ENCODE measurements at regions not wholly inside any gene's neighbourhood (a gene's known extent, or its start where the extent isn't known, plus 50 kb on each side); places are given as distances from the start of the nearest gene placed in this dataset.
"Not testable (repeated sequence)": the region's sequence is repeated elsewhere in the genome, so short reads cannot be mapped to it uniquely, and the experiment has no call there.

- peaks cover under 1% of the 10 kb centered on the region for H3K4me1 Mint-ChIP-seq
- no peaks in the 10 kb centered on the region for H3K9me3 ChIP-seq (ENCODE audit: control insufficient read depth, low read length)
- no peaks in the 10 kb centered on the region for H3K36me3 Mint-ChIP-seq (ENCODE audit: low read depth)
Measured at GRCh38 chr5:60458666-60459065, 241.3 kb downstream of the DEPDC1B start.

GRCh38 chr5:60457233-60457632 is 242.7 kb downstream of the DEPDC1B start:
- Histone ChIP-seq H3K36me3 (ENCODE audit: control insufficient read depth, insufficient read depth, low read length) (no peaks in the 10 kb centered on the region), H3K27me3 (ENCODE audit: control insufficient read depth, insufficient read depth, low read length, poor library complexity, severe bottlenecking) (no peaks in the 10 kb centered on the region), H3K9me3 (ENCODE audit: control insufficient read depth, low read length) (no peaks in the 10 kb centered on the region), H3K4me3 (ENCODE audit: low read length) (no peak overlapping the region), H3K27ac (ENCODE audit: low read depth, low read length) (no peak overlapping the region), H3K9ac (ENCODE audit: extremely low read depth, low read length, poor library complexity, severe bottlenecking) (no peak overlapping the region), H3K4me1 (ENCODE audit: control insufficient read depth, insufficient read depth, low read length) (no peaks in the 10 kb centered on the region)
- no peak overlapping the region for H3K27ac Mint-ChIP-seq
- H3K36me3 Mint-ChIP-seq (ENCODE audit: low read depth): no peaks in the 10 kb centered on the region
- no peak overlapping the region for H3K4me3 Mint-ChIP-seq
- H3K9me3 Mint-ChIP-seq: no peaks in the 10 kb centered on the region
- no peak for DNase-seq
- peaks cover 9% of the 10 kb centered on the region for H3K4me1 Mint-ChIP-seq
- no peak for TF ChIP-seq CTCF (conservative IDR thresholded peaks at IDR 0.05)
- peaks cover 2% of the 10 kb centered on the region for H3K27me3 Mint-ChIP-seq (ENCODE audit: insufficient read depth)

More at GRCh38 chr5:60458666-60459065, 241.3 kb downstream of the DEPDC1B start:
- Histone ChIP-seq H3K4me3 (ENCODE audit: low read length) (no peak overlapping the region), H3K36me3 (ENCODE audit: control insufficient read depth, insufficient read depth, low read length) (no peaks in the 10 kb centered on the region), H3K27ac (ENCODE audit: low read depth, low read length) (no peak overlapping the region), H3K9ac (ENCODE audit: extremely low read depth, low read length, poor library complexity, severe bottlenecking) (no peak overlapping the region), H3K4me1 (ENCODE audit: control insufficient read depth, insufficient read depth, low read length) (no peaks in the 10 kb centered on the region), H3K27me3 (ENCODE audit: control insufficient read depth, insufficient read depth, low read length, poor library complexity, severe bottlenecking) (no peaks in the 10 kb centered on the region)
- peaks cover 2% of the 10 kb centered on the region for H3K27me3 Mint-ChIP-seq (ENCODE audit: insufficient read depth)
- DNase-seq: no peak
- H3K4me3 Mint-ChIP-seq: no peak overlapping the region
- peak; percentile 17 for TF ChIP-seq CTCF (conservative IDR thresholded peaks at IDR 0.05)
- no peak overlapping the region for H3K27ac Mint-ChIP-seq
- WGBS, 2 experiments (ENCODE audit: insufficient coverage in 1 of 2, insufficient read length in 1 of 2): 91 to 100% methylated on average over 3 to 7 of the region's 7 CpGs
- no peaks in the 10 kb centered on the region for H3K9me3 Mint-ChIP-seq

- peaks cover 2% of the 10 kb centered on the region for H3K4me1 ChIP-seq (ENCODE audit: control insufficient read depth, insufficient read depth, low read length)
- H3K9ac ChIP-seq (ENCODE audit: extremely low read depth, low read length, poor library complexity, severe bottlenecking): no peak overlapping the region
- H3K27me3 Mint-ChIP-seq (ENCODE audit: insufficient read depth): peaks cover 2% of the 10 kb centered on the region
- no peaks in the 10 kb centered on the region for H3K36me3 Mint-ChIP-seq (ENCODE audit: low read depth)
- H3K4me3 Mint-ChIP-seq: no peak overlapping the region
- H3K36me3 ChIP-seq (ENCODE audit: control insufficient read depth, insufficient read depth, low read length): no peaks in the 10 kb centered on the region
- no peaks in the 10 kb centered on the region for H3K27me3 ChIP-seq (ENCODE audit: control insufficient read depth, insufficient read depth, low read length, poor library complexity, severe bottlenecking)
- H3K27ac Mint-ChIP-seq: no peak overlapping the region
- 92 to 96% methylated on average over 2 of the region's 2 CpGs for WGBS, 2 experiments (ENCODE audit: insufficient coverage in 1 of 2, insufficient read length in 1 of 2)
- TF ChIP-seq CTCF (conservative IDR thresholded peaks at IDR 0.05): no peak
- no peaks in the 10 kb centered on the region for H3K9me3 Mint-ChIP-seq
- H3K9me3 ChIP-seq (ENCODE audit: control insufficient read depth, low read length): no peaks in the 10 kb centered on the region
- H3K4me1 Mint-ChIP-seq: peaks cover 15% of the 10 kb centered on the region
- no peak overlapping the region for H3K27ac ChIP-seq (ENCODE audit: low read depth, low read length)
- H3K4me3 ChIP-seq (ENCODE audit: low read length): no peak overlapping the region
- DNase-seq: no peak
Measured at GRCh38 chr5:60455589-60455988, 244.4 kb downstream of the DEPDC1B start.

- H3K4me1 ChIP-seq (ENCODE audit: control insufficient read depth, insufficient read depth, low read length); H3K27ac ChIP-seq (ENCODE audit: low read depth, low read length); H3K4me3 ChIP-seq (ENCODE audit: low read length); H3K4me3 Mint-ChIP-seq; H3K9me3 ChIP-seq (ENCODE audit: control insufficient read depth, low read length); H3K36me3 Mint-ChIP-seq (ENCODE audit: low read depth); H3K9me3 Mint-ChIP-seq; H3K27me3 ChIP-seq (ENCODE audit: control insufficient read depth, insufficient read depth, low read length, poor library complexity, severe bottlenecking); H3K27ac Mint-ChIP-seq; H3K9ac ChIP-seq (ENCODE audit: extremely low read depth, low read length, poor library complexity, severe bottlenecking); DNase-seq; H3K36me3 ChIP-seq (ENCODE audit: control insufficient read depth, insufficient read depth, low read length); H3K27me3 Mint-ChIP-seq (ENCODE audit: insufficient read depth): not testable (repeated sequence)
- 98% methylated on average over 4 of the region's 4 CpGs; no CpG with 5 or more reads in 1 of the 2 experiments for WGBS, 2 experiments (ENCODE audit: insufficient coverage in 1 of 2, insufficient read length in 1 of 2)
- H3K4me1 Mint-ChIP-seq: peaks cover 15% of the 10 kb centered on the region
Measured at GRCh38 chr5:60454277-60454676, 245.7 kb downstream of the DEPDC1B start.
